SU-DHL-6 (cell line): ENCODE measurements at regions not wholly inside any gene's neighbourhood (a gene's known extent, or its start where the extent isn't known, plus 50 kb on each side); places are given as distances from the start of the nearest gene placed in this dataset.

Source experiments
- EZH2phosphoT487 ChIP-seq: fragments of 200-600 bp; sonication (generic), shearing (Covaris generic); conservative IDR thresholded peaks from 2 replicates; pipeline ENCODE4 v1.6.1; 2018; ENCODE audit warnings: mild to moderate bottlenecking, antibody characterized with exemption, low read length, moderate library complexity, mixed read lengths
- TF ChIP-seq, protein P1 (sequence below): fragments of 200-600 bp; sonication (generic); IDR thresholded peaks from one replicate; pipeline ENCODE4 v1.5.1; 2017; ENCODE audit warnings: antibody characterized with exemption, mild to moderate bottlenecking, low read length, moderate library complexity; ENCODE audit not compliant: insufficient read depth, poor library complexity, severe bottlenecking

DNA sequence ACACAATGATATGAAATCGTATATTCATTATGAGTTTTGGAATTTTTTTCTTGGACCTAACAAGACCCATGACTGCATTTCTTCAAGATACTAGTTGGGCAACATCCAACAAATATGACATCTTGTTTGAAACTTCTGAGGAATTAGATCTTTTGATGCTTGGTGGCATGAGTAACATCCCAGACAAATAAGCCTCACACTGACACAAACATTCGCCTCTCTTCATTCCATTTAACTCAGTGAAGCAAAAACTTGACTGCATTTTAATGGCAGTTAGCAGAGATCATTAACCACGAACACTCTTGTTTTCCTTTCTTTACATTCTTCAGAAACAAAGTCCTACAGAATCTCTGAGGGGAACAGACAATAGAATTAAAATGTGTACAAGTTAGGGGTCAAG lies 758.3 kb downstream of the C12orf50 start:
- TF ChIP-seq, protein P1, sequence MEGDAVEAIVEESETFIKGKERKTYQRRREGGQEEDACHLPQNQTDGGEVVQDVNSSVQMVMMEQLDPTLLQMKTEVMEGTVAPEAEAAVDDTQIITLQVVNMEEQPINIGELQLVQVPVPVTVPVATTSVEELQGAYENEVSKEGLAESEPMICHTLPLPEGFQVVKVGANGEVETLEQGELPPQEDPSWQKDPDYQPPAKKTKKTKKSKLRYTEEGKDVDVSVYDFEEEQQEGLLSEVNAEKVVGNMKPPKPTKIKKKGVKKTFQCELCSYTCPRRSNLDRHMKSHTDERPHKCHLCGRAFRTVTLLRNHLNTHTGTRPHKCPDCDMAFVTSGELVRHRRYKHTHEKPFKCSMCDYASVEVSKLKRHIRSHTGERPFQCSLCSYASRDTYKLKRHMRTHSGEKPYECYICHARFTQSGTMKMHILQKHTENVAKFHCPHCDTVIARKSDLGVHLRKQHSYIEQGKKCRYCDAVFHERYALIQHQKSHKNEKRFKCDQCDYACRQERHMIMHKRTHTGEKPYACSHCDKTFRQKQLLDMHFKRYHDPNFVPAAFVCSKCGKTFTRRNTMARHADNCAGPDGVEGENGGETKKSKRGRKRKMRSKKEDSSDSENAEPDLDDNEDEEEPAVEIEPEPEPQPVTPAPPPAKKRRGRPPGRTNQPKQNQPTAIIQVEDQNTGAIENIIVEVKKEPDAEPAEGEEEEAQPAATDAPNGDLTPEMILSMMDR, result no peak
- TF ChIP-seq EZH2phosphoT487, result no peak
